Keratinocyte (primary cell): ENCODE measurements at regions not wholly inside any gene's neighbourhood (a gene's known extent, or its start where the extent isn't known, plus 50 kb on each side); places are given as distances from the start of the nearest gene placed in this dataset.

Source experiments
- DNase-seq: peaks from one replicate; pipeline ENCODE4 v3.0.0-alpha.2; 2011; ENCODE audit warnings: low read depth, missing footprints, low spot score
- FAIRE-seq: peaks from 2 replicates; lab custom pipeline; 2011; peaks lifted over from hg19 to GRCh38; lab: Jason Lieb, UNC
- H2AFZ ChIP-seq: 2 replicates; pipeline ENCODE4 v1.6.0; 2012; ENCODE audit warnings: low read length, control low read depth, inconsistent platforms; ENCODE audit not compliant: control insufficient read depth
- H3K27ac ChIP-seq: 2 replicates; pipeline ENCODE4 v1.5.1; 2011; ENCODE audit warnings: low read length; ENCODE audit not compliant: control insufficient read depth, insufficient read depth
- H3K27me3 ChIP-seq: 3 replicates; pipeline ENCODE4 v1.6.0; 2011; ENCODE audit warnings: low read length; ENCODE audit not compliant: control insufficient read depth, insufficient read depth; ENCODE audit errors: extremely low read depth
- H3K36me3 ChIP-seq, 2 experiments: 2 replicates in 1 of 2; 3 replicates in 1 of 2; pipeline ENCODE4 v1.5.1; 2011; ENCODE audit warnings: low read length in 2 of 2, mild to moderate bottlenecking in 1 of 2; ENCODE audit not compliant: control insufficient read depth in 2 of 2, insufficient read depth in 2 of 2; ENCODE audit errors: extremely low read depth in 1 of 2
- H3K4me1 ChIP-seq: 3 replicates; pipeline ENCODE4 v1.5.1; 2011; ENCODE audit warnings: low read length; ENCODE audit not compliant: control insufficient read depth, insufficient read depth; ENCODE audit errors: extremely low read depth
- H3K4me2 ChIP-seq: 3 replicates; pipeline ENCODE4 v1.6.0; 2011; ENCODE audit warnings: low read depth, low read length; ENCODE audit not compliant: control insufficient read depth, insufficient read depth; ENCODE audit errors: extremely low read depth
- H3K4me3 ChIP-seq, 3 experiments: fragments of 200-600 bp in 1 of 3; sonication (generic) in 1 of 3; 2 replicates in 2 of 3; 3 replicates in 1 of 3; pipeline ENCODE4 v1.5.1; 2011 to 2016; ENCODE audit warnings: low read length in 3 of 3, mild to moderate bottlenecking in 3 of 3, control low read depth in 2 of 3, inconsistent platforms in 1 of 3, low read depth in 1 of 3, mixed read lengths in 1 of 3, mixed run types in 1 of 3, moderate library complexity in 1 of 3; ENCODE audit not compliant: control insufficient read depth in 2 of 3, insufficient read depth in 2 of 3; ENCODE audit errors: extremely low read depth in 1 of 3
- H3K79me2 ChIP-seq: 2 replicates; pipeline ENCODE4 v1.6.0; 2012; ENCODE audit warnings: low read length; ENCODE audit not compliant: control insufficient read depth, insufficient read depth
- H3K9ac ChIP-seq: 3 replicates; pipeline ENCODE4 v1.6.0; 2011; ENCODE audit warnings: low read length; ENCODE audit not compliant: control insufficient read depth, insufficient read depth; ENCODE audit errors: extremely low read depth
- H3K9me1 ChIP-seq: 3 replicates; pipeline ENCODE4 v1.6.0; 2011; ENCODE audit warnings: low read length; ENCODE audit not compliant: control insufficient read depth, insufficient read depth; ENCODE audit errors: extremely low read depth
- H3K9me3 ChIP-seq: 2 replicates; pipeline ENCODE4 v1.5.1; 2012; ENCODE audit warnings: low read depth, low read length; ENCODE audit not compliant: control insufficient read depth
- H4K20me1 ChIP-seq: 3 replicates; pipeline ENCODE4 v1.6.0; 2011; ENCODE audit warnings: low read length; ENCODE audit not compliant: control insufficient read depth, insufficient read depth; ENCODE audit errors: extremely low read depth
- EZH2 ChIP-seq: IDR thresholded peaks from one replicate; pipeline ENCODE4 v1.6.1; 2012; ENCODE audit warnings: inconsistent platforms, mild to moderate bottlenecking, low read length, moderate library complexity
- dilution Hi-C: fragments of 300-500 bp; cut with MboI; formaldehyde crosslinking; loops from one replicate; pipeline ENCODE4 v1.7.0; 2020; ENCODE audit warnings: low sequenced_read_pairs; ENCODE audit not compliant: extremely low pct_ligation_motif_present
- TF ChIP-seq, protein P1 (sequence below), 3 experiments: IDR thresholded peaks in 1 of 3; conservative IDR thresholded peaks in 1 of 3; optimal IDR thresholded peaks in 1 of 3; 2 replicates in 2 of 3; 3 replicates in 1 of 3; pipeline versions ENCODE3 to v1.5.1; 2011; ENCODE audit warnings: low read length in 3 of 3, mild to moderate bottlenecking in 3 of 3, moderate library complexity in 2 of 3, control low read depth in 1 of 3, inconsistent platforms in 1 of 3; ENCODE audit not compliant: insufficient read depth in 2 of 3; ENCODE audit errors: extremely low read depth in 1 of 3

- Histone ChIP-seq H4K20me1 (no peaks in the 10 kb centered on the region), H3K4me2 (no peak overlapping the region), H2AFZ (no peak overlapping the region), H3K27ac (no peak overlapping the region), H3K27me3 (no peaks in the 10 kb centered on the region), H3K4me1 (no peaks in the 10 kb centered on the region), H3K9ac (no peak overlapping the region), H3K9me3 (peaks cover 5% of the 10 kb centered on the region), H3K79me2 (no peaks in the 10 kb centered on the region), H3K9me1 (no peaks in the 10 kb centered on the region), H3K4me3 (no peak overlapping the region), H3K36me3 (no peaks in the 10 kb centered on the region)
- TF ChIP-seq, protein P1, sequence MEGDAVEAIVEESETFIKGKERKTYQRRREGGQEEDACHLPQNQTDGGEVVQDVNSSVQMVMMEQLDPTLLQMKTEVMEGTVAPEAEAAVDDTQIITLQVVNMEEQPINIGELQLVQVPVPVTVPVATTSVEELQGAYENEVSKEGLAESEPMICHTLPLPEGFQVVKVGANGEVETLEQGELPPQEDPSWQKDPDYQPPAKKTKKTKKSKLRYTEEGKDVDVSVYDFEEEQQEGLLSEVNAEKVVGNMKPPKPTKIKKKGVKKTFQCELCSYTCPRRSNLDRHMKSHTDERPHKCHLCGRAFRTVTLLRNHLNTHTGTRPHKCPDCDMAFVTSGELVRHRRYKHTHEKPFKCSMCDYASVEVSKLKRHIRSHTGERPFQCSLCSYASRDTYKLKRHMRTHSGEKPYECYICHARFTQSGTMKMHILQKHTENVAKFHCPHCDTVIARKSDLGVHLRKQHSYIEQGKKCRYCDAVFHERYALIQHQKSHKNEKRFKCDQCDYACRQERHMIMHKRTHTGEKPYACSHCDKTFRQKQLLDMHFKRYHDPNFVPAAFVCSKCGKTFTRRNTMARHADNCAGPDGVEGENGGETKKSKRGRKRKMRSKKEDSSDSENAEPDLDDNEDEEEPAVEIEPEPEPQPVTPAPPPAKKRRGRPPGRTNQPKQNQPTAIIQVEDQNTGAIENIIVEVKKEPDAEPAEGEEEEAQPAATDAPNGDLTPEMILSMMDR (optimal IDR thresholded peaks at IDR 0.05 in 1 of 3, IDR thresholded peaks at IDR 0.05 in 1 of 3, conservative IDR thresholded peaks at IDR 0.05 in 1 of 3; ENCODE audit: extremely low read depth in 1 of 3, insufficient read depth in 2 of 3, low read length in 3 of 3) = no peak
- TF ChIP-seq EZH2 = no peak
- FAIRE-seq (no peak), DNase-seq (no peak)
- dilution Hi-C loops = no loop called here
Measured at GRCh38 chrX:63101879-63102620, 249.1 kb downstream of the SPIN4 start.

DNA sequence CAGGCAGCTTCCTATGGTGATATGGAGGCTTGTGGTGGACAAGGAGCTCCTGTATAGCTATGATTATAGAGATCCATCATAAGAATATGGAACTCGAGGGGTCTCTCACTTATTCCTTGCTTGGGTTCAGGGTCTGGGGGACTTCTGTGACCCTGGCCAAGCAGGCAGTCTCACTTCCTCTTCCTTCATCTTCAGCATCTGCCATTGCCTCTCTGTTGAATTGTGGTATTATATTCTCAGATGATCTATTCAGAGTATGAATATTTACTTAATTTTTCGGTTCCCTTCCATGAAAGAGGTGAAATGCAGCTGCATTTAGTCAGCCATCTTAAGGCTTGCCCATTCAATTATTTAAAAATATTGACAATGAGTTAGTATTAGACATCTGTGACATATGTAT is 292.9 kb downstream of the SPIN4 start:
- Histone ChIP-seq H3K4me1 (no peaks in the 10 kb centered on the region), H3K9me3 (no peaks in the 10 kb centered on the region), H3K27ac (no peak overlapping the region), H3K9ac (no peak overlapping the region), H3K4me3 (no peak overlapping the region), H3K36me3 (no peaks in the 10 kb centered on the region), H3K79me2 (no peaks in the 10 kb centered on the region), H3K4me2 (no peak overlapping the region), H3K27me3 (no peaks in the 10 kb centered on the region), H2AFZ (no peak overlapping the region), H3K9me1 (no peaks in the 10 kb centered on the region), H4K20me1 (no peaks in the 10 kb centered on the region)
- TF ChIP-seq, protein P1 (optimal IDR thresholded peaks at IDR 0.05 in 1 of 3, IDR thresholded peaks at IDR 0.05 in 1 of 3, conservative IDR thresholded peaks at IDR 0.05 in 1 of 3; ENCODE audit: extremely low read depth in 1 of 3, insufficient read depth in 2 of 3, low read length in 3 of 3) = no peak
- no peak for TF ChIP-seq EZH2
- dilution Hi-C loops = no loop called here
- no peak for FAIRE-seq
- no peak for DNase-seq
